ENCODE measurements at regions not wholly inside any gene's neighbourhood (a gene's known extent, or its start where the extent isn't known, plus 50 kb on each side); places are given as distances from the start of the nearest gene placed in this dataset.

- DNase-seq (ENCODE audit: low spot score): no peak
These were observed 1344.9 kb upstream of the TENM3 start for GRCh38 chr4:180898305-180898704.

DNA sequence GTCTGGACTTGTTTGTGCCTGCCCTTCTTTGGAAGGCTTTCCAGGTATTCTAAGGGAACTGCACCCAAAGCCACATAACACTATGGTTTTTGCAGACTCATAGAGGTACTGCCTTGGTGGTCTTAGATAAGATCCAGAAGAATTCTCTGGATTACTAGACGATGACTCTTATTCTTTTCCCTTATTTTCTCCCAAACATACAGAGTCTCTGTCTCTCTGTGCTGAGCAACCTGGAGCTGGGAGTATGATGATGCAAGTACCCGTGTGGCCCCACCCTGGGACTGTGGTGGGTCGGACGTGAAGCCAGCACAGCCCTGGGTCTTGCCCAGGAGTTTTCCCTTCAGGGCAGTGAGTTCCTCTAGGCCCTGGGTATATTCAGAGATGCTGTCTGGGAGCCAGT lies 1342.4 kb upstream of the TENM3 start:
- no peak for DNase-seq (ENCODE audit: low spot score)

- DNase-seq (ENCODE audit: low spot score): no peak
These were observed 1333.9 kb upstream of the TENM3 start for GRCh38 chr4:180909279-180909678.

- no peak for DNase-seq (ENCODE audit: low spot score)
These were observed 1329.5 kb upstream of the TENM3 start for GRCh38 chr4:180913750-180914149.

- no peak for DNase-seq (ENCODE audit: low spot score)
These were observed 1319.7 kb upstream of the TENM3 start for GRCh38 chr4:180923486-180923885.

DNA sequence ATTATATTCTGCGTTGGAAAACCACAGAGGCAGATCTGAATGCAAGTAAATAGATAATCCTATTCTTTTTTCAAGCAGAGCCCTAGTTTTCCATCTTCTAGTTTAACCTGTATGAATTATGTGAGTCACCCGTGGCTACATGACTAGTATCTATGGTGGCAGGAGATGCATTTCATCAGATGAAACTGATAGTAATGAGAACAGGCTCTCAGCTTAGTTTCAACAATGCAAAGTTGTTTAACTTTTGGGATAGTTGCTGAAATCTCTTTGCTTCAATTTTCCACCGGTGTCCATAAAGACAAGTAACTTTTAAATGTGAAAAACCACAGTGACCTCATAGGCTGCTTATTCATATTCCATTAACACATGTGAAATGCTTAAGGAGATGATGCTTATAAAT lies 1317.4 kb upstream of the TENM3 start:
- no peak for DNase-seq (ENCODE audit: low spot score)

DNA sequence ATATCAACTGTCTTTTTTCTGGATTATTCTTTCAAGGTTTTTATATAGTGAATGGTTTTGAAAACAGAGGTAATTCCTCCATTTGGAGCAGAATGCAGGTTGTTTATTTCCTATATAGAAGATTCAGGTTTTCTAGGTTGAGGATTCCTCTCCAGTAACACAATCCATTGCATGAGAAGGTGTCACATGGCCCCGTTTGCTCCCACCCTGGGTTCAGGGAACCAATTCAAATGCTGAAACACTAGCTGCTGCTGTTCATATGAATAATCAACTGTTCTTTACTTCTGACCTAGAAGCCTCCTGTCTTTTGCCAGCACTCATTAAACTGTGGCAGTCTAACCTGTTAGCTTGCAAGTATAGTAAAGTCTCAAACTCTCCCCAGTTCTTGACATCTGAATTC lies 1316.9 kb upstream of the TENM3 start:
- DNase-seq (ENCODE audit: low spot score): no peak

DNA sequence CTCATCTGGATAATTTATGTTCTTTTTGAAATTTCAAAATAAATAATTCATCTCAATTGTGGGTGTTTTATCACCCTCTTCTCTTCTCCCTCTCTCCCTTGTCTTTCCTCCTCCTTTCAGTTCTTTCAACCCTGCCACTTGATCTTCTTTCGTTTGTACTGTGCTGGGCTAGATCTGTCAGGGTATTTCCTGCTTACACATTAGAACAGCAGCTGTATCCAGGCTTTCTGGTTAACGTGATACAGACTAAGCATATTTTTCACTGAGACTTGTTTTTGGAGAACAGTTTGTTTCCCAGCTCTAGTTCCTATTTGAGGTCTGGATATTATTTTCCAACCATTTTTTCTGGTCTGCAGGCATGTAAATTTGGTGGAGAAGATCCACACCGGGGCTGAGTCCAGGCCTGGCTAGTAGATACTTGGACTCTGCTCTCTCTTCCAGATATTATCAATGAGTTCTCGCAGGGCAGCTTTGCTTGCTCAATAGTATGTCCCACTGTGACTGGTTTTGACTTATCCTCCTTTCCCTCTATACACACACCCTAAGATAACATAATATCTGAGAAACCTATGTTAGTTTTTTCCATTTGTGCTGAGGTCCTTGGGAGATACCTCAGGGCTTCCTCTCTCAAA lies 1310.7 kb upstream of the TENM3 start:
- no peak for DNase-seq (ENCODE audit: low spot score)

- no peak for DNase-seq (ENCODE audit: low spot score)
These were observed 1306.1 kb upstream of the TENM3 start for GRCh38 chr4:180937083-180937482.

- no peak for DNase-seq (ENCODE audit: low spot score)
These were observed 1302.5 kb upstream of the TENM3 start for GRCh38 chr4:180940680-180941079.

GRCh38 chr4:180942367-180942916 lies 1300.8 kb upstream of the TENM3 start:
- no peak for DNase-seq (ENCODE audit: low spot score)

- no peak for DNase-seq (ENCODE audit: low spot score)
These were observed 1297.0 kb upstream of the TENM3 start for GRCh38 chr4:180946188-180946587.

- DNase-seq (ENCODE audit: low spot score): no peak
These were observed 1295.8 kb upstream of the TENM3 start for GRCh38 chr4:180947425-180947824.

GRCh38 chr4:180949424-180950213 lies 1293.6 kb upstream of the TENM3 start:
- no peak for DNase-seq (ENCODE audit: low spot score)

DNA sequence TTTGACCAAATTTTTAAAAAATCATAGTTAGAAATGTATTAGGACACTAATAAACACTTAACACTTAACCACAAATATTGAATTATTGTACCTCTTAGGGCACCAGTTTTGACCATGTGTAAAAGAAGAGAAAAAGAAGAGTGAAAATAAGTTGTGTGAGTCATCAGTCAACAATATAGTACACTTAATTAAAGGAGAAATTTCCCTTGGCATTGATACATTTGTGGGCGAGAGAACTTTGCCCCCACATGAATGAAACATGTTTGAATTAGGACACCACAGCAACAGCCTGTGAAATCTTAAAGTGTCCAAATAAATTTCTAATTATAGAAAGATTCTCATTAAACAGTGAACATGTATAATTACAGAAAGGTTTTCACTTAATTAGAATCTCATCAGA lies 1292.8 kb upstream of the TENM3 start:
- DNase-seq (ENCODE audit: low spot score): no peak

DNA sequence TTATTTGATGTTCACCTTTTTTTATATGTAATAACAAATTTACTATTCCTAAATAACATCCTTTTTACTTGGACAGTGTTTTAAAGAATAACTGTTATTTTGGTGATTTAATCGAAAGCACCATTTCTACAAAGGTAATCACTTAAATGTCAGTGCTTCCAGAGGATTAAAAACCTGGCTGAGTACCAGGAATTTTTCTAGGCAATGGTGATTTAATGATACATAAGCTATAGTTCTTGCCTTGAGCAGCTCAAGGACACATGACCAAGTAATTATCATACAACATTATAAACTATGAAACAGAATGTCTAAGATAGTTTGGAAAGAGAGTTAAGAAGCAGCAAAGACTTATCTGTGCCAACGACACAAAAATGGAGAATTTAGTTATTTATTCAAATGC lies 1291.9 kb upstream of the TENM3 start:
- no peak for DNase-seq (ENCODE audit: low spot score)

GRCh38 chr4:180953572-180953971 lies 1289.6 kb upstream of the TENM3 start:
- DNase-seq (ENCODE audit: low spot score): no peak

DNA sequence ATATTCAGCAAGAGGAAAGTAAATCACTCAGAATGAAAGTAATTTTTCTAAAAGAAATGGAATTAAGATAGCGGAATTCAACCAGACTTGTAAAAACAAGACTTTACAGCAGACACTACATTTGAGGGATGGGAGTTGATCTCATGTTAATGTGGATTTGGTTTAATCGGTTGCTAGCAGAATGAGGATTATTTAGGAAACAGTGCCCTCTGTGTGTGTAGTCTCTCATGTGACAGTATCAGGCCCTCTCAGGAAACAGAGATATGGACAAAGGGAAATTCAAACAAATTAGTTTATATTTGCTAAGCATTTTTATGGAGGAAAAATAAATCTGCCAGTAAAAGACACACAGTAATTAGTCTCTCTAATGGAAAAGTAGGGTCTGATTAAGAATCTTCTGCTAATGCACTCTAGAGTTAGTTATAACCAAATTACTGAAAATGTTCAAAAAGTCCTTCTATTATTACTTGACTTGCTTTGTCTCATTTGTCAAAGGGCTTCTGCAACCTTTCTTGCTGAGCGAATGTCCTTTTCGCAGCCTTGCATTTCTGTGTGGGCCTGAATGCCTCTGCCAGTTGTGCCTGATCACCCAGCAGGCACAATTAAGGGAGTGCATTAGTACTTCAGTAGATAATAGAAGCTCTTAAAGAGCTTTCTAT lies 1282.3 kb upstream of the TENM3 start:
- no peak for DNase-seq (ENCODE audit: low spot score)

DNA sequence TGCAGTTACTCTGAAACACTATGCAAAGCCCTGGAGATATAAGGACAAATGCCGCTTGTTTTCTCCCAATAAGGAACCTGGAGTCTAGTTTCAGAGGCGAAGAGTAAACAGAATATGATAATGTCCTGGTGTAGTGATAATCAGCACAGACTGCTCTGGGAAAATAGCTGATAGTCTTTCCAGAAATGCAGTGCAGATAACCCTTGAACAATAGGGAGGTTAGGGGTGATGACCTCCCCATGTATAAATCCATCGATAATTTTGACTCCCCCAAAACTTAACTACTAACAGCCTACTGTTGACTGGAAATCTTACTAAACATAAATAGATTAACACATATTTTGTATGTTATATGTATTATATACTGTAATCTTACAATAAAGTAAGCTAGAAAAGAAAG lies 1280.9 kb upstream of the TENM3 start:
- no peak for DNase-seq (ENCODE audit: low spot score)

- DNase-seq (ENCODE audit: low spot score): no peak
These were observed 1276.9 kb upstream of the TENM3 start for GRCh38 chr4:180966312-180966711.

GRCh38 chr4:180967936-180968335 lies 1275.3 kb upstream of the TENM3 start:
- no peak for DNase-seq (ENCODE audit: low spot score)

- no peak for DNase-seq (ENCODE audit: low spot score)
These were observed 1269.3 kb upstream of the TENM3 start for GRCh38 chr4:180973894-180974293.

GRCh38 chr4:180990931-180991330 lies 1252.3 kb upstream of the TENM3 start:
- DNase-seq (ENCODE audit: low spot score): no peak
